CD14-positive monocyte (primary cell): ENCODE measurements at regions not wholly inside any gene's neighbourhood (a gene's known extent, or its start where the extent isn't known, plus 50 kb on each side); places are given as distances from the start of the nearest gene placed in this dataset.

Experiments used
- DNase-seq, 3 donors: peaks; one replicate each; pipeline ENCODE4 v3.0.0-alpha.2; 2011 to 2022
- H2AFZ ChIP-seq: 2 replicates; pipeline ENCODE4 v1.6.0; 2012; ENCODE audit warnings: mild to moderate bottlenecking, low read depth, low read length, inconsistent platforms; ENCODE audit not compliant: insufficient read depth, poor library complexity, severe bottlenecking
- H3K27ac ChIP-seq, 2 donors: 1 replicate in 1 of 2; 2 replicates in 1 of 2; pipeline ENCODE4 v1.5.1; 2012 to 2013; ENCODE audit warnings: low read length in 2 of 2, control low read depth in 1 of 2, inconsistent platforms in 1 of 2, low read depth in 1 of 2, mild to moderate bottlenecking in 1 of 2
- H3K27me3 ChIP-seq, 2 donors: one replicate each; pipeline versions ENCODE4 v1.6.0 to v1.6.1; 2011 to 2013; ENCODE audit warnings: low read length in 2 of 2; ENCODE audit not compliant: control insufficient read depth in 2 of 2, insufficient read depth in 2 of 2
- H3K36me3 ChIP-seq, 2 donors: replicated peaks in 1 of 2; 1 replicate in 1 of 2; 2 replicates in 1 of 2; pipeline versions ENCODE4 v1.5.1 to v1.6.1; 2012 to 2013; ENCODE audit warnings: low read length in 2 of 2, control low read depth in 1 of 2, inconsistent platforms in 1 of 2, mild to moderate bottlenecking in 1 of 2; ENCODE audit not compliant: insufficient read depth in 2 of 2, control insufficient read depth in 1 of 2
- H3K4me1 ChIP-seq, 2 donors: 1 replicate in 1 of 2; 2 replicates in 1 of 2; pipeline versions ENCODE4 v1.5.1 to v1.6.1; 2012 to 2013; ENCODE audit warnings: low read length in 2 of 2, control low read depth in 1 of 2, inconsistent platforms in 1 of 2, mild to moderate bottlenecking in 1 of 2, moderate library complexity in 1 of 2; ENCODE audit not compliant: insufficient read depth in 2 of 2, control insufficient read depth in 1 of 2
- H3K4me2 ChIP-seq: replicated peaks from 2 replicates; pipeline ENCODE3; 2012; ENCODE audit warnings: low read length, moderate library complexity, mild to moderate bottlenecking; ENCODE audit not compliant: poor library complexity, severe bottlenecking; ENCODE audit errors: extremely low read depth
- H3K4me3 ChIP-seq, 3 experiments: fragments of 200-600 bp in 1 of 3; sonication (generic) in 1 of 3; replicated peaks in 1 of 3; 1 replicate in 2 of 3; 2 replicates in 1 of 3; pipeline ENCODE4 v1.5.1; 2011 to 2013; ENCODE audit warnings: low read length in 3 of 3, mild to moderate bottlenecking in 3 of 3, control low read depth in 2 of 3, low read depth in 2 of 3, inconsistent platforms in 1 of 3, moderate library complexity in 1 of 3
- H3K79me2 ChIP-seq: 2 replicates; pipeline ENCODE4 v1.6.0; 2012; ENCODE audit warnings: mild to moderate bottlenecking, control low read depth, inconsistent platforms, low read length, moderate library complexity; ENCODE audit not compliant: insufficient read depth
- H3K9ac ChIP-seq: 2 replicates; pipeline ENCODE4 v1.6.0; 2017; ENCODE audit warnings: low read length, mild to moderate bottlenecking; ENCODE audit not compliant: insufficient read depth, poor library complexity, severe bottlenecking
- H3K9me3 ChIP-seq, 2 donors: replicated peaks in 1 of 2; 1 replicate in 1 of 2; 2 replicates in 1 of 2; pipeline versions ENCODE4 v1.5.1 to v1.6.1; 2012 to 2013; ENCODE audit warnings: low read length in 2 of 2, control low read depth in 1 of 2; ENCODE audit not compliant: control insufficient read depth in 1 of 2, insufficient read depth in 1 of 2
- H4K20me1 ChIP-seq: 2 replicates; pipeline ENCODE4 v1.6.0; 2012; ENCODE audit warnings: mild to moderate bottlenecking, low read length, control low read depth, moderate library complexity; ENCODE audit not compliant: insufficient read depth
- H3K27ac Mint-ChIP-seq, 7 donors: one replicate each; pipeline ENCODE4 v1.8.0; 2020; ENCODE audit warnings: mild to moderate bottlenecking in 7 of 7, mixed read lengths in 7 of 7, moderate library complexity in 6 of 7, inconsistent platforms in 2 of 7
- H3K27me3 Mint-ChIP-seq, 3 donors: one replicate each; pipeline ENCODE4 v1.8.0; 2021 to 2022; ENCODE audit warnings: low read depth in 3 of 3, mild to moderate bottlenecking in 3 of 3, mixed read lengths in 3 of 3, moderate library complexity in 3 of 3, inconsistent platforms in 1 of 3
- H3K36me3 Mint-ChIP-seq, 2 donors: one replicate each; pipeline ENCODE4 v1.8.0; 2020; ENCODE audit warnings: mixed read lengths in 2 of 2, inconsistent platforms in 1 of 2, mild to moderate bottlenecking in 1 of 2
- H3K4me1 Mint-ChIP-seq: one replicate; pipeline ENCODE4 v1.8.0; 2020; ENCODE audit warnings: mild to moderate bottlenecking, mixed read lengths
- H3K4me3 Mint-ChIP-seq, 2 donors: one replicate each; pipeline ENCODE4 v1.8.0; 2020; ENCODE audit warnings: mild to moderate bottlenecking in 2 of 2, mixed read lengths in 2 of 2, moderate library complexity in 1 of 2
- H3K9me3 Mint-ChIP-seq, 7 donors: one replicate each; pipeline ENCODE4 v1.8.0; 2020 to 2022; ENCODE audit warnings: mixed read lengths in 7 of 7, mild to moderate bottlenecking in 6 of 7, moderate library complexity in 6 of 7, inconsistent platforms in 2 of 7
- WGBS: methylation state at CpG from one replicate; pipeline ENCODE4 v1.1.5; 2013; ENCODE audit warnings: missing lambda C conversion rate; ENCODE audit not compliant: insufficient coverage; 5-methylcytosine and 5-hydroxymethylcytosine counted together
- intact Hi-C, 2 donors: fragments of 100-400 bp; cut with micrococcal nuclease; formaldehyde crosslinking; loops; one replicate each; pipeline versions ENCODE4 v1.15.0 to v1.15.1; 2023
- TF ChIP-seq, protein P1 (sequence below): fragments of 200-600 bp; IDR thresholded peaks from one replicate; pipeline ENCODE4 v1.8.0; 2022; ENCODE audit warnings: antibody characterized with exemption, mild to moderate bottlenecking

DNA sequence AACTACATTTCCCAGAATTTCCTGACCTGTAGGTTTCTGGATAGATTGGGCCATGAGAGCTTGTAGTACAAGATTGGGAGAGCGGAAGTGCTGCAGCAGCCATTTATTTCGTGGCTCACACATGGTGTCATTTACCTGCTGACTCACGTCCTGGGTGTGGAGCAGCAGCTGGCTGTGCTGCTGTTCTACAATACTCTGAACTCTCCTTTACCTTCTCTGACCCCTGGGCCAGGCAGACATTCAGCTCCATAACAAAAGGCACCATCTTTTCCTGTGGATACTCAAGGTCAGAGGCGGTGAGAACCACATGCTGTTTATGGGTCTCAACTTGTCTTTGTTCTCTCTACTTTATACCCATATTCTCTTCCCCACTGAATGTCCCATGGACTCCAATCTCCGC is 490.2 kb downstream of the IGSF11 start:
- no peaks in the 10 kb centered on the region for H4K20me1 ChIP-seq
- H3K27ac Mint-ChIP-seq = no peak overlapping the region
- H3K27ac ChIP-seq = no peak overlapping the region
- no peak overlapping the region for H3K4me3 Mint-ChIP-seq
- TF ChIP-seq, protein P1, sequence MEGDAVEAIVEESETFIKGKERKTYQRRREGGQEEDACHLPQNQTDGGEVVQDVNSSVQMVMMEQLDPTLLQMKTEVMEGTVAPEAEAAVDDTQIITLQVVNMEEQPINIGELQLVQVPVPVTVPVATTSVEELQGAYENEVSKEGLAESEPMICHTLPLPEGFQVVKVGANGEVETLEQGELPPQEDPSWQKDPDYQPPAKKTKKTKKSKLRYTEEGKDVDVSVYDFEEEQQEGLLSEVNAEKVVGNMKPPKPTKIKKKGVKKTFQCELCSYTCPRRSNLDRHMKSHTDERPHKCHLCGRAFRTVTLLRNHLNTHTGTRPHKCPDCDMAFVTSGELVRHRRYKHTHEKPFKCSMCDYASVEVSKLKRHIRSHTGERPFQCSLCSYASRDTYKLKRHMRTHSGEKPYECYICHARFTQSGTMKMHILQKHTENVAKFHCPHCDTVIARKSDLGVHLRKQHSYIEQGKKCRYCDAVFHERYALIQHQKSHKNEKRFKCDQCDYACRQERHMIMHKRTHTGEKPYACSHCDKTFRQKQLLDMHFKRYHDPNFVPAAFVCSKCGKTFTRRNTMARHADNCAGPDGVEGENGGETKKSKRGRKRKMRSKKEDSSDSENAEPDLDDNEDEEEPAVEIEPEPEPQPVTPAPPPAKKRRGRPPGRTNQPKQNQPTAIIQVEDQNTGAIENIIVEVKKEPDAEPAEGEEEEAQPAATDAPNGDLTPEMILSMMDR = no peak
- H3K4me1 Mint-ChIP-seq = no peaks in the 10 kb centered on the region
- H2AFZ ChIP-seq = no peak overlapping the region
- H3K4me2 ChIP-seq = no peak overlapping the region
- H3K9me3 Mint-ChIP-seq = peaks cover 3 to 17% (median 10%) of the 10 kb centered on the region in 7 donors
- H3K9ac ChIP-seq = no peak overlapping the region
- intact Hi-C loops = no loop called here
- peaks cover 0 to 1% (median 0%) of the 10 kb centered on the region in 3 donors for H3K27me3 Mint-ChIP-seq
- H3K4me3 ChIP-seq = no peak overlapping the region
- no peaks in the 10 kb centered on the region for H3K27me3 ChIP-seq
- H3K4me1 ChIP-seq = no peaks in the 10 kb centered on the region
- H3K79me2 ChIP-seq = no peaks in the 10 kb centered on the region
- peaks cover 0 to 7% of the 10 kb centered on the region in 2 donors for H3K9me3 ChIP-seq
- WGBS = 80% methylated on average over 5 of the region's 5 CpGs
- no peaks in the 10 kb centered on the region for H3K36me3 Mint-ChIP-seq
- DNase-seq = no peak
- no peaks in the 10 kb centered on the region for H3K36me3 ChIP-seq

DNA sequence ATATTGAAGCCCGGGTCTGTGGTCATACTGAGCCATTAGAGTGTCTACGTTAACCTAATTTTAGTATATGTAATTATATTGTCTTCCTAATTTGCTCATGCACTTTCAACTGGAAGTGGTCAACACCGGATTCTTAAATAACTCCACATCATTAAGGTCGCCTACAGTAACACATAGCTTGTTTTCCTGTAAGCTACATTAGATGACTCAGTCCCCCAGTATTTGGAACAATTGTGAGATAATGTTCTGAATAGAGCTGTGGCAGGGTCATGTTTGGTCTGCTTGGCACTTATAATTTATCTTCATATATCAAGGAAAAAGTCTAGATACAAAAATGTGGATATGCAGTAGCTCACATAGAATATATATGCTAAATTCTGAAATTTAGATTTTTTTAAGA is 486.2 kb downstream of the IGSF11 start:
- no peaks in the 10 kb centered on the region for H4K20me1 ChIP-seq
- H3K27me3 ChIP-seq = no peaks in the 10 kb centered on the region
- H3K4me2 ChIP-seq = no peak overlapping the region
- WGBS = no CpG with 5 or more reads among the region's 4 CpGs
- no peak overlapping the region for H3K9ac ChIP-seq
- H3K4me1 ChIP-seq = no peaks in the 10 kb centered on the region
- DNase-seq = no peak
- no peak overlapping the region for H2AFZ ChIP-seq
- no peaks in the 10 kb centered on the region for H3K4me1 Mint-ChIP-seq
- H3K27ac ChIP-seq = no peak overlapping the region
- no peaks in the 10 kb centered on the region for H3K79me2 ChIP-seq
- H3K9me3 ChIP-seq = peaks cover 5 to 9% of the 10 kb centered on the region in 2 donors
- peaks cover 0 to 9% (median 4%) of the 10 kb centered on the region in 7 donors for H3K9me3 Mint-ChIP-seq
- H3K4me3 ChIP-seq = no peak overlapping the region
- H3K27me3 Mint-ChIP-seq = peaks cover 0 to 1% (median 0%) of the 10 kb centered on the region in 3 donors
- no peak overlapping the region for H3K4me3 Mint-ChIP-seq
- no peak overlapping the region for H3K27ac Mint-ChIP-seq
- TF ChIP-seq, protein P1 = no peak
- H3K36me3 ChIP-seq = no peaks in the 10 kb centered on the region
- no peaks in the 10 kb centered on the region for H3K36me3 Mint-ChIP-seq
- intact Hi-C loops = no loop called here
